CD4-positive, alpha-beta T cell (primary cell): ENCODE measurements at regions not wholly inside any gene's neighbourhood (a gene's known extent, or its start where the extent isn't known, plus 50 kb on each side); places are given as distances from the start of the nearest gene placed in this dataset.

Experiments used
- ATAC-seq: fragments of 200-7000 bp; cut with Tn5 transposase; one replicate; pipeline ENCODE4 v1.10.0; 2022; ENCODE audit warnings: mild to moderate bottlenecking; ENCODE audit not compliant: poor library complexity
- CTCF ChIA-PET: fragments of 350-600 bp; sonication (Branson Sonifier 250); formaldehyde crosslinking; loops from one replicate; lab custom pipeline; 2021; ENCODE audit warnings: antibody characterized with exemption, inconsistent platforms; lab: Charles Lee
- POLR2A ChIA-PET: fragments of 350-600 bp; sonication (Branson Sonifier 250); formaldehyde crosslinking; loops from one replicate; lab custom pipeline; 2021; ENCODE audit warnings: antibody characterized with exemption, inconsistent platforms; lab: Charles Lee
- DNase-seq, 14 experiments: peaks; one replicate each; pipeline ENCODE4 v3.0.0-alpha.2; 2013 to 2020; ENCODE audit warnings: mixed read lengths in 2 of 14
- H3K27ac ChIP-seq, 2 donors: one replicate each; pipeline versions ENCODE4 v1.5.1 to v1.7.0; 2013; ENCODE audit warnings: low read length in 2 of 2, low read depth in 1 of 2, mild to moderate bottlenecking in 1 of 2
- H3K27me3 ChIP-seq, 2 experiments: 1 replicate in 1 of 2; 2 replicates in 1 of 2; pipeline versions ENCODE4 v1.6.1 to v1.7.0; 2013; ENCODE audit warnings: low read length in 2 of 2, control low read depth in 1 of 2, mild to moderate bottlenecking in 1 of 2, moderate library complexity in 1 of 2; ENCODE audit not compliant: insufficient read depth in 2 of 2, control insufficient read depth in 1 of 2
- H3K36me3 ChIP-seq: one replicate; pipeline ENCODE4 v1.6.1; 2013; ENCODE audit warnings: low read length, control low read depth; ENCODE audit not compliant: insufficient read depth
- H3K4me1 ChIP-seq: one replicate; pipeline ENCODE4 v1.6.1; 2013; ENCODE audit warnings: low read length, control low read depth; ENCODE audit not compliant: insufficient read depth
- H3K4me3 ChIP-seq: one replicate; pipeline ENCODE4 v1.5.1; 2013; ENCODE audit warnings: mild to moderate bottlenecking, low read length, moderate library complexity
- H3K9me3 ChIP-seq, 2 experiments: 1 replicate in 1 of 2; 2 replicates in 1 of 2; pipeline versions ENCODE4 v1.6.1 to v1.7.0; 2013; ENCODE audit warnings: low read length in 2 of 2, mild to moderate bottlenecking in 2 of 2, control low read depth in 1 of 2, moderate library complexity in 1 of 2; ENCODE audit not compliant: control insufficient read depth in 1 of 2, insufficient read depth in 1 of 2
- H3K27ac Mint-ChIP-seq: one replicate; pipeline ENCODE4 v1.8.0; 2020; ENCODE audit warnings: mixed read lengths
- H3K27me3 Mint-ChIP-seq: one replicate; pipeline ENCODE4 v1.8.0; 2021; ENCODE audit warnings: mixed read lengths
- H3K36me3 Mint-ChIP-seq: one replicate; pipeline ENCODE4 v1.8.0; 2021; ENCODE audit warnings: low read depth, mixed read lengths
- H3K4me1 Mint-ChIP-seq: one replicate; pipeline ENCODE4 v1.8.0; 2021; ENCODE audit warnings: low read depth, mixed read lengths
- H3K4me3 Mint-ChIP-seq: one replicate; pipeline ENCODE4 v1.8.0; 2020; ENCODE audit warnings: mild to moderate bottlenecking, mixed read lengths
- H3K9me3 Mint-ChIP-seq: one replicate; pipeline ENCODE4 v1.8.0; 2020; ENCODE audit warnings: mixed read lengths
- intact Hi-C, 2 experiments: fragments of 100-400 bp; cut with DNase I in 1 of 2; cut with micrococcal nuclease in 1 of 2; formaldehyde crosslinking; loops; one replicate each; pipeline versions ENCODE4 v1.15.1 to v1.9.0; 2023 to 2025; cut with DNase I, micrococcal nuclease
- TF ChIP-seq, protein P1 (sequence below): fragments of 200-600 bp; IDR thresholded peaks from one replicate; pipeline ENCODE4 v1.8.0; 2022; ENCODE audit warnings: antibody characterized with exemption, mild to moderate bottlenecking

GRCh38 chr13:69641773-69642172 is 465.9 kb upstream of the ATXN8OS start:
- no peak overlapping the region for H3K27ac ChIP-seq
- H3K4me1 Mint-ChIP-seq: no peaks in the 10 kb centered on the region

GRCh38 chr13:69633044-69633443 is 474.6 kb upstream of the ATXN8OS start:
- H3K4me3 Mint-ChIP-seq: no peak overlapping the region
- H3K36me3 Mint-ChIP-seq: no peaks in the 10 kb centered on the region
- ATAC-seq (no peak), DNase-seq (no peak)
- no peaks in the 10 kb centered on the region for H3K27me3 Mint-ChIP-seq
- POLR2A ChIA-PET: no interaction called here
- no peak overlapping the region for H3K27ac Mint-ChIP-seq
- Histone ChIP-seq H3K27me3 (no peaks in the 10 kb centered on the region), H3K9me3 (peaks cover 0 to 7% of the 10 kb centered on the region in 2 experiments), H3K27ac (no peak overlapping the region), H3K4me3 (no peak overlapping the region), H3K36me3 (no peaks in the 10 kb centered on the region), H3K4me1 (no peaks in the 10 kb centered on the region)
- TF ChIP-seq, protein P1, sequence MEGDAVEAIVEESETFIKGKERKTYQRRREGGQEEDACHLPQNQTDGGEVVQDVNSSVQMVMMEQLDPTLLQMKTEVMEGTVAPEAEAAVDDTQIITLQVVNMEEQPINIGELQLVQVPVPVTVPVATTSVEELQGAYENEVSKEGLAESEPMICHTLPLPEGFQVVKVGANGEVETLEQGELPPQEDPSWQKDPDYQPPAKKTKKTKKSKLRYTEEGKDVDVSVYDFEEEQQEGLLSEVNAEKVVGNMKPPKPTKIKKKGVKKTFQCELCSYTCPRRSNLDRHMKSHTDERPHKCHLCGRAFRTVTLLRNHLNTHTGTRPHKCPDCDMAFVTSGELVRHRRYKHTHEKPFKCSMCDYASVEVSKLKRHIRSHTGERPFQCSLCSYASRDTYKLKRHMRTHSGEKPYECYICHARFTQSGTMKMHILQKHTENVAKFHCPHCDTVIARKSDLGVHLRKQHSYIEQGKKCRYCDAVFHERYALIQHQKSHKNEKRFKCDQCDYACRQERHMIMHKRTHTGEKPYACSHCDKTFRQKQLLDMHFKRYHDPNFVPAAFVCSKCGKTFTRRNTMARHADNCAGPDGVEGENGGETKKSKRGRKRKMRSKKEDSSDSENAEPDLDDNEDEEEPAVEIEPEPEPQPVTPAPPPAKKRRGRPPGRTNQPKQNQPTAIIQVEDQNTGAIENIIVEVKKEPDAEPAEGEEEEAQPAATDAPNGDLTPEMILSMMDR: no peak
- no peaks in the 10 kb centered on the region for H3K4me1 Mint-ChIP-seq
- H3K9me3 Mint-ChIP-seq: peaks cover 8% of the 10 kb centered on the region
- CTCF ChIA-PET: no interaction called here
- intact Hi-C loops: no loop called here

More at GRCh38 chr13:69641773-69642172, 465.9 kb upstream of the ATXN8OS start:
- Mint-ChIP-seq H3K4me3 (no peak overlapping the region), H3K9me3 (peaks cover 7% of the 10 kb centered on the region), H3K27ac (no peak overlapping the region), H3K27me3 (no peaks in the 10 kb centered on the region), H3K36me3 (no peaks in the 10 kb centered on the region)
- no peaks in the 10 kb centered on the region for H3K27me3 ChIP-seq
- ChIA-PET CTCF (no interaction called here), POLR2A (no interaction called here)
- TF ChIP-seq, protein P1: no peak
- intact Hi-C loops: no loop called here
- peaks cover 4 to 21% of the 10 kb centered on the region in 2 experiments for H3K9me3 ChIP-seq
- no peak for DNase-seq
- no peaks in the 10 kb centered on the region for H3K36me3 ChIP-seq
- H3K4me1 ChIP-seq: no peaks in the 10 kb centered on the region
- H3K4me3 ChIP-seq: no peak overlapping the region
- ATAC-seq: no peak

DNA sequence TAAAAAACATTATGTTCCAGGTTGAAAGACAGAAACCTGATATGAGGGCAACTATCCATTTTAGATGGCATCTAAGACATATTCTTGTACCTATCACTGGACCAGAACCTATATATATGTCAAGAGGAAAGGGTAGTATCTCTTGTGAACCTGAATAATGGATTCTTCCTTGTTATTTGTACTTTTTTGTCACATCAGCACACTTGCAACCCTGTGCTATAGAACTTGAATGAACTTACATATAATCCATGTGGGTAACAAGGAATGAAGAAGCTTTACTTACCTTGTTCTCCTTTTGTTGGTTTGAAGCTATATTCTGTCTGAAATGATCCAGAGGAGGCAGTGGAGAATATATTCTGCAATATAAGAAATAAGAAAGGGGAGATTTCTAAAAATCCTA is 483.7 kb upstream of the ATXN8OS start:
- H3K4me3 Mint-ChIP-seq: no peak overlapping the region
- TF ChIP-seq, protein P1: no peak
- H3K9me3 ChIP-seq: peaks cover 0 to 6% of the 10 kb centered on the region in 2 experiments
- no peak overlapping the region for H3K27ac ChIP-seq
- CTCF ChIA-PET: no interaction called here
- H3K36me3 Mint-ChIP-seq: no peaks in the 10 kb centered on the region
- no peaks in the 10 kb centered on the region for H3K27me3 Mint-ChIP-seq
- H3K4me3 ChIP-seq: no peak overlapping the region
- H3K4me1 ChIP-seq: no peaks in the 10 kb centered on the region
- DNase-seq (no peak), ATAC-seq (no peak)
- H3K9me3 Mint-ChIP-seq: peaks cover 21% of the 10 kb centered on the region
- H3K4me1 Mint-ChIP-seq: no peaks in the 10 kb centered on the region
- intact Hi-C loops: no loop called here
- H3K27me3 ChIP-seq: no peaks in the 10 kb centered on the region
- POLR2A ChIA-PET: no interaction called here
- H3K36me3 ChIP-seq: no peaks in the 10 kb centered on the region
- H3K27ac Mint-ChIP-seq: no peak overlapping the region
